ENCODE measurements at regions not wholly inside any gene's neighbourhood (a gene's known extent, or its start where the extent isn't known, plus 50 kb on each side); places are given as distances from the start of the nearest gene placed in this dataset.

DNA sequence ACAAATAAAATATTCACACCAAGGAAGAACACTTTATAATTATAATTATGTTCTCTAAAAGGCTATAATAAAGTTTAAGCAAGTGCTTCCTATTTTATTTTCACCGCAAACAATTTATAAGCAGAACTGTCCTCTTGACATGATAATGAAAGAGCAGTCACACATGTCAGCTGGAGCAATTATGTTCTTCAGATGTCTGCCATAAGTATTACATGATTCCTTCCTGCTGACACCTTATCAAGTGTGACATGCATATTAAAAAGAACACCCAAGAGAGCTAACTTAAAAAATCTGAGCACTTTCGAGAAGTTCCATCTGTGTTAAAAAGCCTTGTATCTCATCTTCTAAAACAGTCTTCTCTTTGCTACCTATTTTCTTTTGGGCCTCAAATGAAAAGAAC, 249.5 kb downstream of the SQOR start:
- Histone ChIP-seq H3K27ac (ENCODE audit: low read depth in 1 of 2, low read length in 2 of 2) (no peak overlapping the region), H3K4me3 (ENCODE audit: low read depth in 1 of 3, low read length in 3 of 3) (no peak overlapping the region), H3K27me3 (ENCODE audit: control insufficient read depth in 4 of 4, insufficient read depth in 4 of 4, low read length in 3 of 4) (no peaks in the 10 kb centered on the region), H3K9ac (ENCODE audit: low read depth in 1 of 2, low read length in 2 of 2) (no peak overlapping the region), H3K9me3 (ENCODE audit: control insufficient read depth in 4 of 4, low read length in 3 of 4) (peaks cover 0 to 1% (median 0%) of the 10 kb centered on the region in 4 donors), H3K36me3 (ENCODE audit: control insufficient read depth in 4 of 4, insufficient read depth in 3 of 4, low read depth in 1 of 4, low read length in 3 of 4) (no peaks in the 10 kb centered on the region), H3K4me1 (ENCODE audit: control insufficient read depth in 4 of 4, insufficient read depth in 4 of 4, low read length in 3 of 4) (no peaks in the 10 kb centered on the region)
- TF ChIP-seq, protein P1, sequence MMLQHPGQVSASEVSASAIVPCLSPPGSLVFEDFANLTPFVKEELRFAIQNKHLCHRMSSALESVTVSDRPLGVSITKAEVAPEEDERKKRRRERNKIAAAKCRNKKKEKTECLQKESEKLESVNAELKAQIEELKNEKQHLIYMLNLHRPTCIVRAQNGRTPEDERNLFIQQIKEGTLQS (IDR thresholded peaks at IDR 0.05): no peak
- TF ChIP-seq, protein P2, sequence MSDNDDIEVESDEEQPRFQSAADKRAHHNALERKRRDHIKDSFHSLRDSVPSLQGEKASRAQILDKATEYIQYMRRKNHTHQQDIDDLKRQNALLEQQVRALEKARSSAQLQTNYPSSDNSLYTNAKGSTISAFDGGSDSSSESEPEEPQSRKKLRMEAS (IDR thresholded peaks at IDR 0.05): no peak
- TF ChIP-seq NR2F2 (IDR thresholded peaks at IDR 0.05): no peak
- TF ChIP-seq FOXA2 (IDR thresholded peaks at IDR 0.05): no peak
- TF ChIP-seq, protein P3, sequence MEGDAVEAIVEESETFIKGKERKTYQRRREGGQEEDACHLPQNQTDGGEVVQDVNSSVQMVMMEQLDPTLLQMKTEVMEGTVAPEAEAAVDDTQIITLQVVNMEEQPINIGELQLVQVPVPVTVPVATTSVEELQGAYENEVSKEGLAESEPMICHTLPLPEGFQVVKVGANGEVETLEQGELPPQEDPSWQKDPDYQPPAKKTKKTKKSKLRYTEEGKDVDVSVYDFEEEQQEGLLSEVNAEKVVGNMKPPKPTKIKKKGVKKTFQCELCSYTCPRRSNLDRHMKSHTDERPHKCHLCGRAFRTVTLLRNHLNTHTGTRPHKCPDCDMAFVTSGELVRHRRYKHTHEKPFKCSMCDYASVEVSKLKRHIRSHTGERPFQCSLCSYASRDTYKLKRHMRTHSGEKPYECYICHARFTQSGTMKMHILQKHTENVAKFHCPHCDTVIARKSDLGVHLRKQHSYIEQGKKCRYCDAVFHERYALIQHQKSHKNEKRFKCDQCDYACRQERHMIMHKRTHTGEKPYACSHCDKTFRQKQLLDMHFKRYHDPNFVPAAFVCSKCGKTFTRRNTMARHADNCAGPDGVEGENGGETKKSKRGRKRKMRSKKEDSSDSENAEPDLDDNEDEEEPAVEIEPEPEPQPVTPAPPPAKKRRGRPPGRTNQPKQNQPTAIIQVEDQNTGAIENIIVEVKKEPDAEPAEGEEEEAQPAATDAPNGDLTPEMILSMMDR (IDR thresholded peaks at IDR 0.05; ENCODE audit: low read depth, low read length, missing input control): no peak
- WGBS: 92% methylated on average over 2 of the region's 2 CpGs
- no peak for DNase-seq (ENCODE audit: low spot score)

DNA sequence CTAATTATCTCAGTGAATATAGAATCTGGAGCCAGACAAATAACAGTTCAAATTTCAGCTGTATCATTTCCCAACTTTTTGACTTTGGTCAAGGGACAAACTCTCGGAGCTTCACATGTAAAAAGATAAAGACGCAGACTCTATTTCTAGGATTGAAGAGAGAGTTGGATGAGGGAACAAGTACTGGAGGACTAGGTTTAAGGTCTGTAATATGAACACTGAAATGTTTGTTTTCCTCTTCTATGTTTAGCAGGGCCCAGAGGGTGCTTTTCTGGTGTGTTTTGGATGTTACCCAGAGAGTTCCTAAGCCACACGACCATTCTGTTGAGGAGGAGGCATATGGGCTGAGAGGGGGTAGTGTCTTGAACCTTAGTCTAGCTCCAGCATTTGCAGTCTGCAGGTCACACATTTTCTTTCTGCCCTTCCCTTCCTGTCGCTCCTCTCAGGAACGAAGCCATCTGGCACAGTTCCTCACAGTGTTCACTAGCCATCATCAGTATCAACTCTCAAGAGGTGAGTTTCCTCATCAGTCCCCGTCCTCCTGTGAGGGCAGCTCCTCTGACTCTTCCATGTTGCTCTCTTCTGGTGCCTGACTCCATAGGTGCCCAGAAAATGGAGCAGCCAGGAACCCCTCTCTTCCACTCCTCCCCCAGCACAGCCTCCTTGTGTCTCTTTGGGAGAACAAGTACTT, 250.1 kb downstream of the SQOR start:
- Histone ChIP-seq H3K36me3 (ENCODE audit: control insufficient read depth in 4 of 4, insufficient read depth in 3 of 4, low read depth in 1 of 4, low read length in 3 of 4) (no peaks in the 10 kb centered on the region), H3K27me3 (ENCODE audit: control insufficient read depth in 4 of 4, insufficient read depth in 4 of 4, low read length in 3 of 4) (no peaks in the 10 kb centered on the region), H3K9ac (ENCODE audit: low read depth in 1 of 2, low read length in 2 of 2) (no peak overlapping the region), H3K4me1 (ENCODE audit: control insufficient read depth in 4 of 4, insufficient read depth in 4 of 4, low read length in 3 of 4) (no peaks in the 10 kb centered on the region), H3K4me3 (ENCODE audit: low read depth in 1 of 3, low read length in 3 of 3) (no peak overlapping the region), H3K27ac (ENCODE audit: low read depth in 1 of 2, low read length in 2 of 2) (no peak overlapping the region), H3K9me3 (ENCODE audit: control insufficient read depth in 4 of 4, low read length in 3 of 4) (peaks cover 0 to 1% (median 0%) of the 10 kb centered on the region in 4 donors)
- no peak for DNase-seq (ENCODE audit: low spot score)
- 72% methylated on average over 6 of the region's 6 CpGs for WGBS
- TF ChIP-seq, protein P2 (IDR thresholded peaks at IDR 0.05): no peak
- TF ChIP-seq FOXA1 (IDR thresholded peaks at IDR 0.05): no peak
- no peak for TF ChIP-seq JUND (IDR thresholded peaks at IDR 0.05)
- no peak for TF ChIP-seq EGR1 (IDR thresholded peaks at IDR 0.05; ENCODE audit: low read depth in 2 of 2)
- no peak for TF ChIP-seq HNF4A (conservative IDR thresholded peaks at IDR 0.05)
- no peak for TF ChIP-seq SP1 (IDR thresholded peaks at IDR 0.05)
- TF ChIP-seq GABPA (IDR thresholded peaks at IDR 0.05 in 1 of 2, conservative IDR thresholded peaks at IDR 0.05 in 1 of 2): no peak
- no peak for TF ChIP-seq YY1 (IDR thresholded peaks at IDR 0.05)
- TF ChIP-seq RAD21 (IDR thresholded peaks at IDR 0.05): no peak
- TF ChIP-seq, protein P4, sequence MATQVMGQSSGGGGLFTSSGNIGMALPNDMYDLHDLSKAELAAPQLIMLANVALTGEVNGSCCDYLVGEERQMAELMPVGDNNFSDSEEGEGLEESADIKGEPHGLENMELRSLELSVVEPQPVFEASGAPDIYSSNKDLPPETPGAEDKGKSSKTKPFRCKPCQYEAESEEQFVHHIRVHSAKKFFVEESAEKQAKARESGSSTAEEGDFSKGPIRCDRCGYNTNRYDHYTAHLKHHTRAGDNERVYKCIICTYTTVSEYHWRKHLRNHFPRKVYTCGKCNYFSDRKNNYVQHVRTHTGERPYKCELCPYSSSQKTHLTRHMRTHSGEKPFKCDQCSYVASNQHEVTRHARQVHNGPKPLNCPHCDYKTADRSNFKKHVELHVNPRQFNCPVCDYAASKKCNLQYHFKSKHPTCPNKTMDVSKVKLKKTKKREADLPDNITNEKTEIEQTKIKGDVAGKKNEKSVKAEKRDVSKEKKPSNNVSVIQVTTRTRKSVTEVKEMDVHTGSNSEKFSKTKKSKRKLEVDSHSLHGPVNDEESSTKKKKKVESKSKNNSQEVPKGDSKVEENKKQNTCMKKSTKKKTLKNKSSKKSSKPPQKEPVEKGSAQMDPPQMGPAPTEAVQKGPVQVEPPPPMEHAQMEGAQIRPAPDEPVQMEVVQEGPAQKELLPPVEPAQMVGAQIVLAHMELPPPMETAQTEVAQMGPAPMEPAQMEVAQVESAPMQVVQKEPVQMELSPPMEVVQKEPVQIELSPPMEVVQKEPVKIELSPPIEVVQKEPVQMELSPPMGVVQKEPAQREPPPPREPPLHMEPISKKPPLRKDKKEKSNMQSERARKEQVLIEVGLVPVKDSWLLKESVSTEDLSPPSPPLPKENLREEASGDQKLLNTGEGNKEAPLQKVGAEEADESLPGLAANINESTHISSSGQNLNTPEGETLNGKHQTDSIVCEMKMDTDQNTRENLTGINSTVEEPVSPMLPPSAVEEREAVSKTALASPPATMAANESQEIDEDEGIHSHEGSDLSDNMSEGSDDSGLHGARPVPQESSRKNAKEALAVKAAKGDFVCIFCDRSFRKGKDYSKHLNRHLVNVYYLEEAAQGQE (IDR thresholded peaks at IDR 0.05): no peak
- TF ChIP-seq HNF4G (IDR thresholded peaks at IDR 0.05): no peak
- TF ChIP-seq, protein P5, sequence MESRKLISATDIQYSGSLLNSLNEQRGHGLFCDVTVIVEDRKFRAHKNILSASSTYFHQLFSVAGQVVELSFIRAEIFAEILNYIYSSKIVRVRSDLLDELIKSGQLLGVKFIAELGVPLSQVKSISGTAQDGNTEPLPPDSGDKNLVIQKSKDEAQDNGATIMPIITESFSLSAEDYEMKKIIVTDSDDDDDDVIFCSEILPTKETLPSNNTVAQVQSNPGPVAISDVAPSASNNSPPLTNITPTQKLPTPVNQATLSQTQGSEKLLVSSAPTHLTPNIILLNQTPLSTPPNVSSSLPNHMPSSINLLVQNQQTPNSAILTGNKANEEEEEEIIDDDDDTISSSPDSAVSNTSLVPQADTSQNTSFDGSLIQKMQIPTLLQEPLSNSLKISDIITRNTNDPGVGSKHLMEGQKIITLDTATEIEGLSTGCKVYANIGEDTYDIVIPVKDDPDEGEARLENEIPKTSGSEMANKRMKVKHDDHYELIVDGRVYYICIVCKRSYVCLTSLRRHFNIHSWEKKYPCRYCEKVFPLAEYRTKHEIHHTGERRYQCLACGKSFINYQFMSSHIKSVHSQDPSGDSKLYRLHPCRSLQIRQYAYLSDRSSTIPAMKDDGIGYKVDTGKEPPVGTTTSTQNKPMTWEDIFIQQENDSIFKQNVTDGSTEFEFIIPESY (IDR thresholded peaks at IDR 0.05): no peak
- TF ChIP-seq, protein P1 (IDR thresholded peaks at IDR 0.05): no peak
- TF ChIP-seq, protein P3 (IDR thresholded peaks at IDR 0.05; ENCODE audit: low read depth, low read length, missing input control): no peak
- TF ChIP-seq TAF1 (conservative IDR thresholded peaks at IDR 0.05): no peak
- no peak for TF ChIP-seq FOXA2 (IDR thresholded peaks at IDR 0.05)
- no peak for TF ChIP-seq NR2F2 (IDR thresholded peaks at IDR 0.05)
